ENCODE measurements at regions not wholly inside any gene's neighbourhood (a gene's known extent, or its start where the extent isn't known, plus 50 kb on each side); places are given as distances from the start of the nearest gene placed in this dataset.

DNA sequence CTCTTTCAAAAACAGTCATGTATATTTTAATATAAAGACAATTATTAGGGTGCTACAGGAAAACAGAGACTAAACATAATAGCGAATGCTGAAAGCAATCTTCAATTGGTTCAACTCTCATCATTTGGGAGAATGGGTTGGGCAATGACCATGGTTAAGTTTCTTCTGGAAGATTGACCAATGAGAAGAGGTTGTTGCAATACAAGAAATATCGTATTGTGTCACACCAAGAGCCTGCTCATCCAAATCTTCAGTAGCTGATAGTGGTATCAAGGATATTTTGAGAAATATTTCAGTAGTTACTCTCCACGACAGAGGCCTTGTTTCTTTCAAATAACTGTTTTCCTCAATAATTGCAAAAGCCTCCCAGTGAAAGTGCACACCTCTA is 83.0 kb upstream of the FNDC3A start:
- TF ChIP-seq PATZ1 (CRISPR knock-in tag; IDR thresholded peaks at IDR 0.05): no peak
- TF ChIP-seq CSRNP2 (CRISPR knock-in tag; conservative IDR thresholded peaks at IDR 0.05; ENCODE audit: low read depth): no peak
- TF ChIP-seq, protein P1, sequence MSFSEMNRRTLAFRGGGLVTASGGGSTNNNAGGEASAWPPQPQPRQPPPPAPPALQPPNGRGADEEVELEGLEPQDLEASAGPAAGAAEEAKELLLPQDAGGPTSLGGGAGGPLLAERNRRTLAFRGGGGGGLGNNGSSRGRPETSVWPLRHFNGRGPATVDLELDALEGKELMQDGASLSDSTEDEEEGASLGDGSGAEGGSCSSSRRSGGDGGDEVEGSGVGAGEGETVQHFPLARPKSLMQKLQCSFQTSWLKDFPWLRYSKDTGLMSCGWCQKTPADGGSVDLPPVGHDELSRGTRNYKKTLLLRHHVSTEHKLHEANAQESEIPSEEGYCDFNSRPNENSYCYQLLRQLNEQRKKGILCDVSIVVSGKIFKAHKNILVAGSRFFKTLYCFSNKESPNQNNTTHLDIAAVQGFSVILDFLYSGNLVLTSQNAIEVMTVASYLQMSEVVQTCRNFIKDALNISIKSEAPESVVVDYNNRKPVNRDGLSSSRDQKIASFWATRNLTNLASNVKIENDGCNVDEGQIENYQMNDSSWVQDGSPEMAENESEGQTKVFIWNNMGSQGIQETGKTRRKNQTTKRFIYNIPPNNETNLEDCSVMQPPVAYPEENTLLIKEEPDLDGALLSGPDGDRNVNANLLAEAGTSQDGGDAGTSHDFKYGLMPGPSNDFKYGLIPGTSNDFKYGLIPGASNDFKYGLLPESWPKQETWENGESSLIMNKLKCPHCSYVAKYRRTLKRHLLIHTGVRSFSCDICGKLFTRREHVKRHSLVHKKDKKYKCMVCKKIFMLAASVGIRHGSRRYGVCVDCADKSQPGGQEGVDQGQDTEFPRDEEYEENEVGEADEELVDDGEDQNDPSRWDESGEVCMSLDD (CRISPR knock-in tag; IDR thresholded peaks at IDR 0.05; ENCODE audit: borderline replicate concordance): no peak
- TF ChIP-seq MATR3 (CRISPR knock-in tag; IDR thresholded peaks at IDR 0.05): no peak

Measured in HepG2 (cell line).